Naive thymus-derived CD4-positive, alpha-beta T cell (primary cell): ENCODE measurements at regions not wholly inside any gene's neighbourhood (a gene's known extent, or its start where the extent isn't known, plus 50 kb on each side); places are given as distances from the start of the nearest gene placed in this dataset.
"Not testable (repeated sequence)": the region's sequence is repeated elsewhere in the genome, so short reads cannot be mapped to it uniquely, and the experiment has no call there.

Experiments used
- ATAC-seq: fragments of 150-1000 bp; cut with Tn5 transposase; 2 replicates; pipeline ENCODE4 v1.10.0; 2021; ENCODE audit warnings: mild to moderate bottlenecking, moderate library complexity
- CTCF ChIA-PET: fragments of 350-600 bp; sonication (Branson Sonifier 250); formaldehyde crosslinking; loops from one replicate; lab custom pipeline; 2021; ENCODE audit warnings: antibody characterized with exemption; lab: Charles Lee
- POLR2A ChIA-PET: fragments of 350-600 bp; sonication (Branson Sonifier 250); formaldehyde crosslinking; loops from one replicate; lab custom pipeline; 2021; ENCODE audit warnings: antibody characterized with exemption, inconsistent platforms; lab: Charles Lee
- DNase-seq, 9 donors: peaks; one replicate each; pipeline versions ENCODE4 v3.0.0 to v3.0.0-alpha.2; 2020 to 2022; ENCODE audit warnings: mixed read lengths in 1 of 9
- H3K27ac ChIP-seq: one replicate; pipeline ENCODE4 v1.7.0; 2013; ENCODE audit warnings: mild to moderate bottlenecking, low read depth, low read length, moderate library complexity
- H3K27me3 ChIP-seq, 2 donors: one replicate each; pipeline ENCODE4 v1.7.0; 2013; ENCODE audit warnings: low read length in 2 of 2, mild to moderate bottlenecking in 2 of 2, moderate library complexity in 2 of 2; ENCODE audit not compliant: control insufficient read depth in 2 of 2, insufficient read depth in 2 of 2
- H3K36me3 ChIP-seq, 3 experiments: 1 replicate in 2 of 3; 2 replicates in 1 of 3; pipeline ENCODE4 v1.7.0; 2013; ENCODE audit warnings: low read length in 3 of 3, mild to moderate bottlenecking in 3 of 3, moderate library complexity in 1 of 3; ENCODE audit not compliant: insufficient read depth in 3 of 3, control insufficient read depth in 2 of 3
- H3K4me1 ChIP-seq, 2 donors: one replicate each; pipeline ENCODE4 v1.7.0; 2013; ENCODE audit warnings: low read length in 2 of 2, mild to moderate bottlenecking in 2 of 2, moderate library complexity in 1 of 2; ENCODE audit not compliant: control insufficient read depth in 2 of 2, insufficient read depth in 2 of 2
- H3K4me3 ChIP-seq: 2 replicates; pipeline ENCODE4 v1.7.0; 2013; ENCODE audit warnings: mild to moderate bottlenecking, low read length
- H3K9me3 ChIP-seq, 3 experiments: 1 replicate in 2 of 3; 2 replicates in 1 of 3; pipeline ENCODE4 v1.7.0; 2013; ENCODE audit warnings: low read length in 3 of 3; ENCODE audit not compliant: control insufficient read depth in 2 of 3
- H3K27ac Mint-ChIP-seq, 9 donors: one replicate each; pipeline ENCODE4 v1.8.0; 2020 to 2022; ENCODE audit warnings: mixed read lengths in 9 of 9, mild to moderate bottlenecking in 8 of 9, moderate library complexity in 5 of 9, inconsistent platforms in 2 of 9
- H3K27me3 Mint-ChIP-seq, 5 donors: one replicate each; pipeline ENCODE4 v1.8.0; 2021 to 2022; ENCODE audit warnings: mixed read lengths in 5 of 5, mild to moderate bottlenecking in 1 of 5
- H3K36me3 Mint-ChIP-seq, 5 donors: one replicate each; pipeline ENCODE4 v1.8.0; 2020 to 2022; ENCODE audit warnings: mixed read lengths in 5 of 5, mild to moderate bottlenecking in 3 of 5, inconsistent platforms in 1 of 5
- H3K4me1 Mint-ChIP-seq, 7 donors: one replicate each; pipeline ENCODE4 v1.8.0; 2020 to 2022; ENCODE audit warnings: mixed read lengths in 7 of 7, mild to moderate bottlenecking in 3 of 7, inconsistent platforms in 1 of 7
- H3K4me3 Mint-ChIP-seq, 10 donors: one replicate each; pipeline ENCODE4 v1.8.0; 2020 to 2022; ENCODE audit warnings: mild to moderate bottlenecking in 10 of 10, mixed read lengths in 10 of 10, moderate library complexity in 6 of 10, inconsistent platforms in 2 of 10
- H3K9me3 Mint-ChIP-seq, 11 donors: one replicate each; pipeline ENCODE4 v1.8.0; 2020 to 2022; ENCODE audit warnings: mixed read lengths in 11 of 11, mild to moderate bottlenecking in 4 of 11, inconsistent platforms in 1 of 11, moderate library complexity in 1 of 11
- intact Hi-C, 2 donors: fragments of 100-400 bp; cut with micrococcal nuclease; formaldehyde crosslinking; loops; one replicate each; pipeline ENCODE4 v1.15.1; 2023

- no peak overlapping the region for H3K4me3 ChIP-seq
- no peaks in the 10 kb centered on the region for H3K36me3 ChIP-seq
- ATAC-seq (no peak), DNase-seq (no peak)
- H3K4me1 Mint-ChIP-seq = peaks cover 3 to 24% (median 11%) of the 10 kb centered on the region in 7 donors
- peaks cover 0 to 28% (median 4%) of the 10 kb centered on the region in 5 donors for H3K27me3 Mint-ChIP-seq
- H3K27ac Mint-ChIP-seq = peak overlapping the region in 8 of 9 donors; percentile 7 to 81 (median 62)
- peaks cover 0 to 1% (median 0%) of the 10 kb centered on the region in 11 donors for H3K9me3 Mint-ChIP-seq
- intact Hi-C loops = loop anchor here in 1 of 2 donors (2.0 to 10.0 kb wide), 3 partner anchors 14 to 994 kb away; no protein-coding TSS in a partner anchor
- ChIA-PET POLR2A (interaction anchor here (0.8 to 3.6 kb wide), 11 partner anchors 8 to 728 kb away, joined by 3 to 18 read pairs (median 5); partner anchors contain the start of gene DAD1), CTCF (interaction anchor here (1.0 to 3.8 kb wide), 5 partner anchors 9 to 708 kb away, joined by 3 to 20 read pairs (median 12); no protein-coding TSS in a partner anchor)
- no peaks in the 10 kb centered on the region for H3K9me3 ChIP-seq
- H3K36me3 Mint-ChIP-seq = peaks cover 0 to 6% (median 1%) of the 10 kb centered on the region in 5 donors
- H3K4me1 ChIP-seq = no peaks in the 10 kb centered on the region
- no peaks in the 10 kb centered on the region for H3K27me3 ChIP-seq
- peak overlapping the region; percentile 53 to 87 (median 76) for H3K4me3 Mint-ChIP-seq
- no peak overlapping the region for H3K27ac ChIP-seq
These were observed 187.5 kb upstream of the OR4E1 start for GRCh38 chr14:21861153-21861552.

- H3K4me3 Mint-ChIP-seq = peak overlapping the region; percentile 40 to 89 (median 72)
- ATAC-seq = peak; percentile 68
- ChIA-PET POLR2A (interaction anchor here (0.6 to 3.4 kb wide), 7 partner anchors 8 to 981 kb away, joined by 3 to 18 read pairs (median 4); no protein-coding TSS in a partner anchor), CTCF (interaction anchor here (0.7 to 3.8 kb wide), 6 partner anchors 8 to 1056 kb away, joined by 3 to 20 read pairs (median 4); no protein-coding TSS in a partner anchor)
- no peaks in the 10 kb centered on the region for H3K9me3 ChIP-seq
- H3K4me1 Mint-ChIP-seq = peaks cover 3 to 19% (median 11%) of the 10 kb centered on the region in 7 donors
- H3K27me3 Mint-ChIP-seq = peaks cover 0 to 29% (median 4%) of the 10 kb centered on the region in 5 donors
- H3K4me3 ChIP-seq = no peak overlapping the region
- H3K4me1 ChIP-seq = no peaks in the 10 kb centered on the region
- no peaks in the 10 kb centered on the region for H3K27me3 ChIP-seq
- H3K9me3 Mint-ChIP-seq = peaks cover 0 to 1% (median 0%) of the 10 kb centered on the region in 11 donors
- H3K36me3 ChIP-seq = no peaks in the 10 kb centered on the region
- peak overlapping the region; percentile 7 for H3K27ac ChIP-seq
- peaks cover 0 to 7% (median 2%) of the 10 kb centered on the region in 5 donors for H3K36me3 Mint-ChIP-seq
- H3K27ac Mint-ChIP-seq = peak overlapping the region in 8 of 9 donors; percentile 7 to 77 (median 29)
- DNase-seq = peak in 7 of 9 donors; percentile 32 to 56 (median 47)
- intact Hi-C loops = loop anchor here (1.0 to 10.0 kb wide), 6 partner anchors 8 to 995 kb away; no protein-coding TSS in a partner anchor
These were observed 186.6 kb upstream of the OR4E1 start for GRCh38 chr14:21860172-21860571.

GRCh38 chr14:21852775-21853174 lies 179.2 kb upstream of the OR4E1 start:
- H3K9me3 Mint-ChIP-seq = no peaks in the 10 kb centered on the region
- Histone ChIP-seq H3K4me1 (no peaks in the 10 kb centered on the region), H3K27me3 (no peaks in the 10 kb centered on the region), H3K36me3 (no peaks in the 10 kb centered on the region), H3K4me3 (peak overlapping the region; percentile 45), H3K27ac (peak overlapping the region; percentile 32), H3K9me3 (no peaks in the 10 kb centered on the region)
- H3K27me3 Mint-ChIP-seq = peaks cover 0 to 28% (median 6%) of the 10 kb centered on the region in 5 donors
- POLR2A ChIA-PET = interaction anchor here (1.0 to 2.6 kb wide), 11 partner anchors 9 to 703 kb away, joined by 3 to 16 read pairs (median 6); no protein-coding TSS in a partner anchor
- no peak for DNase-seq
- ATAC-seq = peak; percentile 46
- peaks cover 0 to 11% (median 6%) of the 10 kb centered on the region in 5 donors for H3K36me3 Mint-ChIP-seq
- peak overlapping the region; percentile 61 to 88 (median 81) for H3K4me3 Mint-ChIP-seq
- CTCF ChIA-PET = interaction anchor here (1.1 to 2.6 kb wide), 5 partner anchors 9 to 717 kb away, joined by 4 to 20 read pairs (median 9); no protein-coding TSS in a partner anchor
- peak overlapping the region; percentile 7 to 90 (median 76) for H3K27ac Mint-ChIP-seq
- peaks cover 4 to 17% (median 14%) of the 10 kb centered on the region in 7 donors for H3K4me1 Mint-ChIP-seq
- intact Hi-C loops = loop anchor here (1.0 to 5.0 kb wide), 3 partner anchors 8 to 650 kb away; no protein-coding TSS in a partner anchor

- peak overlapping the region; percentile 61 to 88 (median 81) for H3K4me3 Mint-ChIP-seq
- DNase-seq (peak; percentile 36 to 78 (median 66)), ATAC-seq (peak; percentile 90)
- ChIA-PET POLR2A (interaction anchor here (0.6 to 2.6 kb wide), 18 partner anchors 8 to 718 kb away, joined by 3 to 16 read pairs (median 5); no protein-coding TSS in a partner anchor), CTCF (interaction anchor here (0.6 to 2.6 kb wide), 10 partner anchors 9 to 718 kb away, joined by 3 to 20 read pairs (median 5); no protein-coding TSS in a partner anchor)
- no peaks in the 10 kb centered on the region for H3K27me3 ChIP-seq
- H3K9me3 ChIP-seq = no peaks in the 10 kb centered on the region
- no peaks in the 10 kb centered on the region for H3K9me3 Mint-ChIP-seq
- H3K27ac ChIP-seq = peak overlapping the region; percentile 32
- H3K36me3 ChIP-seq = no peaks in the 10 kb centered on the region
- H3K4me1 ChIP-seq = no peaks in the 10 kb centered on the region
- peak overlapping the region; percentile 45 for H3K4me3 ChIP-seq
- H3K4me1 Mint-ChIP-seq = peaks cover 4 to 17% (median 14%) of the 10 kb centered on the region in 7 donors
- H3K36me3 Mint-ChIP-seq = peaks cover 0 to 11% (median 4%) of the 10 kb centered on the region in 5 donors
- intact Hi-C loops = loop anchor here (1.0 to 5.0 kb wide), 3 partner anchors 8 to 650 kb away; no protein-coding TSS in a partner anchor
- peaks cover 0 to 28% (median 6%) of the 10 kb centered on the region in 5 donors for H3K27me3 Mint-ChIP-seq
- H3K27ac Mint-ChIP-seq = peak overlapping the region; percentile 29 to 90 (median 80)
These were observed 178.5 kb upstream of the OR4E1 start for GRCh38 chr14:21852061-21852664.

GRCh38 chr14:21846902-21847301 lies 173.3 kb upstream of the OR4E1 start:
- H3K4me1 Mint-ChIP-seq = peaks cover 4 to 20% (median 15%) of the 10 kb centered on the region in 7 donors
- not testable (repeated sequence) for H3K9me3 ChIP-seq, H3K36me3 ChIP-seq, H3K27me3 ChIP-seq, H3K36me3 Mint-ChIP-seq, H3K4me1 ChIP-seq, H3K9me3 Mint-ChIP-seq
- POLR2A ChIA-PET = interaction anchor here (0.9 to 4.8 kb wide), 11 partner anchors 9 to 715 kb away, joined by 3 to 21 read pairs (median 4); no protein-coding TSS in a partner anchor
- H3K27ac Mint-ChIP-seq = peak overlapping the region; percentile 30 to 91 (median 81)
- H3K27me3 Mint-ChIP-seq = peaks cover 13 to 51% (median 24%) of the 10 kb centered on the region in 5 donors
- H3K4me3 Mint-ChIP-seq = peak overlapping the region; percentile 75 to 95 (median 84)
- intact Hi-C loops = loop anchor here in 1 of 2 donors (1.0 to 5.0 kb wide), 4 partner anchors 14 to 723 kb away; no protein-coding TSS in a partner anchor
- peak in 4 of 9 donors; percentile 18 to 39 (median 29) for DNase-seq
- H3K27ac ChIP-seq = peak overlapping the region; percentile 52
- CTCF ChIA-PET = interaction anchor here (0.6 to 2.7 kb wide), 6 partner anchors 12 to 966 kb away, joined by 3 to 17 read pairs (median 3); no protein-coding TSS in a partner anchor
- peak; percentile 64 for ATAC-seq
- peak overlapping the region; percentile 36 for H3K4me3 ChIP-seq
